ENCODE measurements at regions not wholly inside any gene's neighbourhood (a gene's known extent, or its start where the extent isn't known, plus 50 kb on each side); places are given as distances from the start of the nearest gene placed in this dataset.
"Not testable (repeated sequence)": the region's sequence is repeated elsewhere in the genome, so short reads cannot be mapped to it uniquely, and the experiment has no call there.

GRCh38 chr6:141467041-141467440 lies 665.7 kb upstream of the GJE1 start:
- H2AFZ ChIP-seq (ENCODE audit: low read depth, low read length): no peak overlapping the region
- peaks cover 17% of the 10 kb centered on the region for H3K4me1 ChIP-seq (ENCODE audit: insufficient read depth, low read length)
- H3K27me3 ChIP-seq (ENCODE audit: insufficient read depth, low read length): no peaks in the 10 kb centered on the region
- no peaks in the 10 kb centered on the region for H3K36me3 ChIP-seq (ENCODE audit: insufficient read depth, low read length)
- no peak overlapping the region for H3K4me3 ChIP-seq (ENCODE audit: low read length)
- H3K9me3 ChIP-seq (ENCODE audit: low read length): no peaks in the 10 kb centered on the region

- Histone ChIP-seq H3K27me3 (ENCODE audit: insufficient read depth, low read length) (no peaks in the 10 kb centered on the region), H3K4me1 (ENCODE audit: insufficient read depth, low read length) (peaks cover 14% of the 10 kb centered on the region), H3K4me3 (ENCODE audit: low read length) (no peak overlapping the region), H3K9me3 (ENCODE audit: low read length) (no peaks in the 10 kb centered on the region), H2AFZ (ENCODE audit: low read depth, low read length) (no peak overlapping the region), H3K36me3 (ENCODE audit: insufficient read depth, low read length) (no peaks in the 10 kb centered on the region)
Observed at GRCh38 chr6:141464896-141465295, 667.8 kb upstream of the GJE1 start.

- no peaks in the 10 kb centered on the region for H3K36me3 ChIP-seq (ENCODE audit: insufficient read depth, low read length)
- H2AFZ ChIP-seq (ENCODE audit: low read depth, low read length): no peak overlapping the region
- H3K4me3 ChIP-seq (ENCODE audit: low read length): no peak overlapping the region
- peaks cover 14% of the 10 kb centered on the region for H3K4me1 ChIP-seq (ENCODE audit: insufficient read depth, low read length)
- H3K27me3 ChIP-seq (ENCODE audit: insufficient read depth, low read length): no peaks in the 10 kb centered on the region
- H3K9me3 ChIP-seq (ENCODE audit: low read length): no peaks in the 10 kb centered on the region
Observed at GRCh38 chr6:141464490-141464889, 668.2 kb upstream of the GJE1 start.

- no peak overlapping the region for H3K4me3 ChIP-seq (ENCODE audit: low read length)
- H3K4me1 ChIP-seq (ENCODE audit: insufficient read depth, low read length): peaks cover 14% of the 10 kb centered on the region
- no peaks in the 10 kb centered on the region for H3K27me3 ChIP-seq (ENCODE audit: insufficient read depth, low read length)
- no peak overlapping the region for H2AFZ ChIP-seq (ENCODE audit: low read depth, low read length)
- H3K9me3 ChIP-seq (ENCODE audit: low read length): no peaks in the 10 kb centered on the region
- no peaks in the 10 kb centered on the region for H3K36me3 ChIP-seq (ENCODE audit: insufficient read depth, low read length)
Observed at GRCh38 chr6:141463237-141463977, 669.3 kb upstream of the GJE1 start.

GRCh38 chr6:141460743-141461484 lies 671.8 kb upstream of the GJE1 start:
- Histone ChIP-seq H2AFZ (ENCODE audit: low read depth, low read length) (no peak overlapping the region), H3K4me3 (ENCODE audit: low read length) (no peak overlapping the region), H3K4me1 (ENCODE audit: insufficient read depth, low read length) (peaks cover 14% of the 10 kb centered on the region), H3K27me3 (ENCODE audit: insufficient read depth, low read length) (no peaks in the 10 kb centered on the region), H3K36me3 (ENCODE audit: insufficient read depth, low read length) (no peaks in the 10 kb centered on the region), H3K9me3 (ENCODE audit: low read length) (no peaks in the 10 kb centered on the region)

GRCh38 chr6:141460245-141460644 lies 672.5 kb upstream of the GJE1 start:
- not testable (repeated sequence) for H3K4me3 ChIP-seq (ENCODE audit: low read length); H3K36me3 ChIP-seq (ENCODE audit: insufficient read depth, low read length); H2AFZ ChIP-seq (ENCODE audit: low read depth, low read length); H3K9me3 ChIP-seq (ENCODE audit: low read length); H3K27me3 ChIP-seq (ENCODE audit: insufficient read depth, low read length)
- peaks cover 11% of the 10 kb centered on the region for H3K4me1 ChIP-seq (ENCODE audit: insufficient read depth, low read length)

- H3K27me3 ChIP-seq (ENCODE audit: insufficient read depth, low read length); H3K4me1 ChIP-seq (ENCODE audit: insufficient read depth, low read length); H3K9me3 ChIP-seq (ENCODE audit: low read length); H2AFZ ChIP-seq (ENCODE audit: low read depth, low read length); H3K4me3 ChIP-seq (ENCODE audit: low read length); H3K36me3 ChIP-seq (ENCODE audit: insufficient read depth, low read length): not testable (repeated sequence)
Observed at GRCh38 chr6:141457984-141458383, 674.7 kb upstream of the GJE1 start.

- H3K27me3 ChIP-seq (ENCODE audit: insufficient read depth, low read length): no peaks in the 10 kb centered on the region
- no peaks in the 10 kb centered on the region for H3K36me3 ChIP-seq (ENCODE audit: insufficient read depth, low read length)
- H3K9me3 ChIP-seq (ENCODE audit: low read length): no peaks in the 10 kb centered on the region
- no peak overlapping the region for H3K4me3 ChIP-seq (ENCODE audit: low read length)
- H2AFZ ChIP-seq (ENCODE audit: low read depth, low read length): no peak overlapping the region
- H3K4me1 ChIP-seq (ENCODE audit: insufficient read depth, low read length): peaks cover 16% of the 10 kb centered on the region
Observed at GRCh38 chr6:141452354-141452686, 680.4 kb upstream of the GJE1 start.

- Histone ChIP-seq H3K27me3 (ENCODE audit: insufficient read depth, low read length) (no peaks in the 10 kb centered on the region), H3K4me1 (ENCODE audit: insufficient read depth, low read length) (peaks cover 16% of the 10 kb centered on the region), H3K4me3 (ENCODE audit: low read length) (no peak overlapping the region), H2AFZ (ENCODE audit: low read depth, low read length) (no peak overlapping the region), H3K36me3 (ENCODE audit: insufficient read depth, low read length) (no peaks in the 10 kb centered on the region), H3K9me3 (ENCODE audit: low read length) (no peaks in the 10 kb centered on the region)
Observed at GRCh38 chr6:141451511-141452353, 681.0 kb upstream of the GJE1 start.

- no peaks in the 10 kb centered on the region for H3K36me3 ChIP-seq (ENCODE audit: insufficient read depth, low read length)
- H3K4me1 ChIP-seq (ENCODE audit: insufficient read depth, low read length): peaks cover 16% of the 10 kb centered on the region
- no peaks in the 10 kb centered on the region for H3K27me3 ChIP-seq (ENCODE audit: insufficient read depth, low read length)
- H3K9me3 ChIP-seq (ENCODE audit: low read length): no peaks in the 10 kb centered on the region
- no peak overlapping the region for H2AFZ ChIP-seq (ENCODE audit: low read depth, low read length)
- H3K4me3 ChIP-seq (ENCODE audit: low read length): no peak overlapping the region
Observed at GRCh38 chr6:141451181-141451510, 681.6 kb upstream of the GJE1 start.

- H3K36me3 ChIP-seq (ENCODE audit: insufficient read depth, low read length): no peaks in the 10 kb centered on the region
- H2AFZ ChIP-seq (ENCODE audit: low read depth, low read length): peak overlapping the region; percentile 55
- no peaks in the 10 kb centered on the region for H3K9me3 ChIP-seq (ENCODE audit: low read length)
- no peaks in the 10 kb centered on the region for H3K27me3 ChIP-seq (ENCODE audit: insufficient read depth, low read length)
- H3K4me3 ChIP-seq (ENCODE audit: low read length): no peak overlapping the region
- peaks cover 8% of the 10 kb centered on the region for H3K4me1 ChIP-seq (ENCODE audit: insufficient read depth, low read length)
Observed at GRCh38 chr6:141445928-141446628, 686.6 kb upstream of the GJE1 start.

- Histone ChIP-seq H2AFZ (ENCODE audit: low read depth, low read length) (no peak overlapping the region), H3K4me3 (ENCODE audit: low read length) (no peak overlapping the region), H3K4me1 (ENCODE audit: insufficient read depth, low read length) (no peaks in the 10 kb centered on the region), H3K9me3 (ENCODE audit: low read length) (peaks cover 2% of the 10 kb centered on the region), H3K27me3 (ENCODE audit: insufficient read depth, low read length) (no peaks in the 10 kb centered on the region), H3K36me3 (ENCODE audit: insufficient read depth, low read length) (no peaks in the 10 kb centered on the region)
Observed at GRCh38 chr6:141443668-141444289, 688.9 kb upstream of the GJE1 start.

Measured in neuron (in vitro differentiated cells).